Neutrophil (primary cell): ENCODE measurements at regions not wholly inside any gene's neighbourhood (a gene's known extent, or its start where the extent isn't known, plus 50 kb on each side); places are given as distances from the start of the nearest gene placed in this dataset.

Source experiments
- H3K27ac ChIP-seq: fragments of 200-600 bp; sonication (generic); 2 replicates; pipeline ENCODE4 v1.5.1; 2016; ENCODE audit warnings: mild to moderate bottlenecking, moderate library complexity
- H3K27me3 ChIP-seq: fragments of 200-600 bp; sonication (generic); 2 replicates; pipeline ENCODE4 v1.6.0; 2016; ENCODE audit warnings: mild to moderate bottlenecking
- H3K36me3 ChIP-seq: fragments of 200-600 bp; sonication (generic); 2 replicates; pipeline ENCODE4 v1.5.1; 2017
- H3K4me1 ChIP-seq, 2 experiments: fragments of 200-600 bp in 1 of 2; sonication (generic) in 1 of 2; 1 replicate in 1 of 2; 2 replicates in 1 of 2; pipeline versions ENCODE4 v1.5.1 to v1.6.1; 2013 to 2016; ENCODE audit warnings: low read depth in 1 of 2, low read length in 1 of 2, mild to moderate bottlenecking in 1 of 2, moderate library complexity in 1 of 2; ENCODE audit not compliant: control insufficient read depth in 1 of 2, insufficient read depth in 1 of 2
- H3K4me3 ChIP-seq, 2 experiments: fragments of 200-600 bp in 1 of 2; sonication (generic) in 1 of 2; 1 replicate in 1 of 2; 2 replicates in 1 of 2; pipeline ENCODE4 v1.5.1; 2013 to 2016; ENCODE audit warnings: low read depth in 1 of 2, low read length in 1 of 2, mild to moderate bottlenecking in 1 of 2, moderate library complexity in 1 of 2
- H3K9me3 ChIP-seq: fragments of 200-600 bp; sonication (generic); 2 replicates; pipeline ENCODE4 v1.5.1; 2016
- CTCF ChIP-seq: fragments of 200-600 bp; sonication (generic); IDR thresholded peaks from 2 replicates; pipeline ENCODE4 v1.5.1; 2016; ENCODE audit warnings: antibody characterized with exemption

DNA sequence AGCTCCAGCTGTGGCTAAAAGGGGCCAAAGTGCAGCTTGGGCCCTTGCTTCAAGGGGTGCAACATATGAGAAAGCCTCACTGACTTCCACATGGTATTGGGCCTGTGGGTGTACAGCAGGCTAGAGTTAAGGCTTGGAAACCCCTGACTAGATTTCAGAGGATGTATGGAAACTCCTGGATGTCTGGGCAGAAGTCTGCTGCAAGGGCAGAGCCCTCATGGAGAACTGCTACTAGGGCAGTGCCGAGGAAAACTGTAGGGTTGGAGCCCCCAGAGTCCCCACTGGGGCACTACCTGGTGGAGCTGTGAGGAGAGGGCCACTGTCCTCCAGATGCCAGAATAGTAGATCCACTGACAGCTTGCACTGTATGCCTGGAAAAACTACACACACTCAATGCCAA is 69.5 kb downstream of the XCL2 start:
- no peak for TF ChIP-seq CTCF
- peaks cover 27 to 28% of the 10 kb centered on the region in 2 experiments for H3K4me1 ChIP-seq
- no peak overlapping the region for H3K27ac ChIP-seq
- no peaks in the 10 kb centered on the region for H3K27me3 ChIP-seq
- H3K9me3 ChIP-seq = no peaks in the 10 kb centered on the region
- H3K4me3 ChIP-seq = no peak overlapping the region
- no peaks in the 10 kb centered on the region for H3K36me3 ChIP-seq

DNA sequence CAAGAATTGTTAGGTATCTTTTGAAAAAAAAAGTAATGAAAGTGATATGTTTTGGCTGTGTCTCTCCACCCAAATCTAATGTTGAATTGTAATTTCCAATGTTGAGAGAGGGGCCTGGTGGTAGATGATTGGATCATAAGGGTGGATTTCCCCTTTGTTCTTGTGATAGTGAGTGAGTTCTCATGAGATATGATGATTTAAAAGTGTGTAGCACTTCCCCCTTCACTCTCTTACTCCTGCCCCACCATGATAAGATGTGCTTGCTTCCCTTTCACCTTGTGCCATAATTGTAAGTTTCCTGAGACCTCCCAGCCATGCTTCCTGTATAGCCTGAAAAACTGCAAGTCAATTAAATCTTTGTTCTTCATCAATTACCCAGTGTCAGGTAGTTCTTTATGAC is 70.7 kb downstream of the XCL2 start:
- no peak for TF ChIP-seq CTCF
- Histone ChIP-seq H3K4me1 (peaks cover 16 to 18% of the 10 kb centered on the region in 2 experiments), H3K4me3 (no peak overlapping the region), H3K27me3 (no peaks in the 10 kb centered on the region), H3K27ac (no peak overlapping the region), H3K9me3 (no peaks in the 10 kb centered on the region), H3K36me3 (no peaks in the 10 kb centered on the region)

DNA sequence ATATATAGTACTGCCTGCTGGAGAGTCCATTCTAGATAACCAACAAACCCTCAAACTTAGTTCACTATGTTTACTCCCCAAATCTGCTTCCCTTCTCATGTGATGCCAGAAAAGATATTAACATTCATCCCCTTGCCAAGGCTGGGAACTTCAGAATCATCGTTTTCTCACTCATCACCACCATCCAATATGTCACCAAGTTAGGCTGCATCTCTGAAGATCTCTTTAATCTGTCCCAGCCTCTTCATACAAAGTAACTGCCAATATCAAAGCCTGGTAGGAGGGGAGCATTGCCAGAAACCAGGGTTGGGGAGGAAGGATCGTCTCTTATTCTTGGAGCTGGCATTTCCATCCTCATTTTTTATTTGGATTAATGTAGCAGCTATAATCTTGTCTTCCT is 71.6 kb downstream of the XCL2 start:
- H3K4me1 ChIP-seq = peaks cover 9% of the 10 kb centered on the region in 2 experiments
- no peaks in the 10 kb centered on the region for H3K36me3 ChIP-seq
- no peak overlapping the region for H3K27ac ChIP-seq
- no peaks in the 10 kb centered on the region for H3K9me3 ChIP-seq
- no peak for TF ChIP-seq CTCF
- no peaks in the 10 kb centered on the region for H3K27me3 ChIP-seq
- no peak overlapping the region for H3K4me3 ChIP-seq

- Histone ChIP-seq H3K4me1 (peaks cover 4 to 12% of the 10 kb centered on the region in 2 experiments), H3K4me3 (no peak overlapping the region)
Measured at GRCh38 chr1:168470901-168471431, 72.8 kb downstream of the XCL2 start.

DNA sequence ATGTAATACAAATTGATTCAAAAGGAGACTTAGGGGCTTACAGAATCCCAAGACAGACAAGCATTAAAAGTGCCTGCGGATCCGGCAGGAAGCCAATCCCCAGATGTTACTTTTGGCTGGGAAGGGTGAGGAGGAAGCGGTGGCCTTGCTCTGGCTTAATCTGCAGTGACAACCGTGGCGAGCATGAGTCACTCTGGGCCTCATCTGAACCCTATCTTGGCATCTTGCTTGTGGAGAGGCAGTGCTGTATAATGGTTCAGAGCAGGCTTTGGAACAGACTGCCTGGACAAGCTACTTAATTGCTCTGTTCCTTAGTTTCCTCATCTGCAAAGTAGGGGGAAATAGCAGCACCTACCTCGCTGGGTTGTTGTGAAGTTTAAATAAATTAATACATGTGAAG is 74.1 kb downstream of the XCL2 start:
- Histone ChIP-seq H3K9me3 (no peaks in the 10 kb centered on the region), H3K36me3 (no peaks in the 10 kb centered on the region), H3K27ac (no peak overlapping the region), H3K27me3 (no peaks in the 10 kb centered on the region), H3K4me3 (no peak overlapping the region), H3K4me1 (peaks cover 5 to 13% of the 10 kb centered on the region in 2 experiments)
- TF ChIP-seq CTCF = no peak

More at GRCh38 chr1:168470901-168471431, 72.8 kb downstream of the XCL2 start:
- no peaks in the 10 kb centered on the region for H3K36me3 ChIP-seq
- no peaks in the 10 kb centered on the region for H3K27me3 ChIP-seq
- no peak for TF ChIP-seq CTCF
- no peak overlapping the region for H3K27ac ChIP-seq
- no peaks in the 10 kb centered on the region for H3K9me3 ChIP-seq

DNA sequence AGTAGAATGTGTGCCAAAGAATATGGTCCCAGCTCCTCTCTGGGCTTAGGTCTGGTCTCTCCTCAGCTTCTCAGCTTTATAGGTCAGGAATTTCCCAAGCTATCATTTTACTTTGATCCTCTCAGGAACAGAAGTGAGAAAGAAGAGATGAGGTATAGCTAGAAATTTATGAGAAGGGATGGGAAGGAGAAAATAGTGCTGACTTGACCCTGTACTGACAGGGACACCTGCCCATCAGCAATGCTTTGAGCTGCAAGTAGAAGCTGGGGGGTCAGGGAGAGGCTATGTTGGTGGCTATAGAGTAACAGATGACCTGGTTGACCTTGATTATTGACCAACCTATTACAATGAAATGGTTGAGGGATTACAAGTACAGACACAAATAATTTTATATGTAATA is 75.0 kb downstream of the XCL2 start:
- Histone ChIP-seq H3K9me3 (no peaks in the 10 kb centered on the region), H3K4me1 (peaks cover 5 to 13% of the 10 kb centered on the region in 2 experiments), H3K27ac (no peak overlapping the region), H3K4me3 (no peak overlapping the region), H3K36me3 (no peaks in the 10 kb centered on the region), H3K27me3 (no peaks in the 10 kb centered on the region)
- no peak for TF ChIP-seq CTCF
